Chondrocyte (in vitro differentiated cells): ENCODE measurements at regions not wholly inside any gene's neighbourhood (a gene's known extent, or its start where the extent isn't known, plus 50 kb on each side); places are given as distances from the start of the nearest gene placed in this dataset.

Source experiments
- DNase-seq: peaks from one replicate; pipeline ENCODE4 v3.0.0; 2021; ENCODE audit warnings: mixed read lengths, low spot score
- H3K27ac Mint-ChIP-seq: one replicate; pipeline ENCODE4 v1.8.0; 2021; ENCODE audit warnings: mild to moderate bottlenecking, moderate library complexity, mixed read lengths; ENCODE audit not compliant: unreplicated experiment
- H3K27me3 Mint-ChIP-seq: 2 replicates; pipeline ENCODE4 v1.8.0; 2021; ENCODE audit warnings: low read depth, mixed read lengths
- H3K36me3 Mint-ChIP-seq: 2 replicates; pipeline ENCODE4 v1.8.0; 2021; ENCODE audit warnings: low read depth, mixed read lengths
- H3K4me1 Mint-ChIP-seq: 2 replicates; pipeline ENCODE4 v1.8.0; 2021; ENCODE audit warnings: low read depth, mild to moderate bottlenecking, mixed read lengths
- H3K4me3 Mint-ChIP-seq: one replicate; pipeline ENCODE4 v1.8.0; 2021; ENCODE audit warnings: mild to moderate bottlenecking, moderate library complexity, mixed read lengths; ENCODE audit not compliant: unreplicated experiment
- H3K9me3 Mint-ChIP-seq: 2 replicates; pipeline ENCODE4 v1.8.0; 2021; ENCODE audit warnings: low read depth, mixed read lengths
- CTCF ChIP-seq: fragments of 200-600 bp; sonication (generic); IDR thresholded peaks from 2 replicates; pipeline ENCODE4 v1.5.0; 2021; ENCODE audit warnings: antibody characterized with exemption, mild to moderate bottlenecking, moderate library complexity

GRCh38 chr2:129229196-129229595, 750.3 kb upstream of the RAB6C start:
- Mint-ChIP-seq H3K27me3 (peaks cover 10% of the 10 kb centered on the region), H3K36me3 (no peaks in the 10 kb centered on the region), H3K4me3 (no peak overlapping the region), H3K4me1 (no peaks in the 10 kb centered on the region), H3K27ac (no peak overlapping the region), H3K9me3 (no peaks in the 10 kb centered on the region)
- no peak for DNase-seq
- no peak for TF ChIP-seq CTCF

- H3K27me3 Mint-ChIP-seq = peaks cover 10% of the 10 kb centered on the region
- no peak overlapping the region for H3K4me3 Mint-ChIP-seq
- no peak for TF ChIP-seq CTCF
- H3K36me3 Mint-ChIP-seq = no peaks in the 10 kb centered on the region
- no peaks in the 10 kb centered on the region for H3K9me3 Mint-ChIP-seq
- DNase-seq = no peak
- H3K27ac Mint-ChIP-seq = no peak overlapping the region
- H3K4me1 Mint-ChIP-seq = no peaks in the 10 kb centered on the region
Measured at GRCh38 chr2:129229830-129230441, 749.5 kb upstream of the RAB6C start.

GRCh38 chr2:129231924-129232323, 747.5 kb upstream of the RAB6C start:
- Mint-ChIP-seq H3K36me3 (no peaks in the 10 kb centered on the region), H3K9me3 (peaks cover 3% of the 10 kb centered on the region), H3K4me3 (no peak overlapping the region), H3K4me1 (no peaks in the 10 kb centered on the region), H3K27ac (no peak overlapping the region), H3K27me3 (peaks cover 4% of the 10 kb centered on the region)
- no peak for DNase-seq
- no peak for TF ChIP-seq CTCF

GRCh38 chr2:129233166-129233565, 746.3 kb upstream of the RAB6C start:
- DNase-seq = no peak
- H3K4me1 Mint-ChIP-seq = no peaks in the 10 kb centered on the region
- H3K27ac Mint-ChIP-seq = no peak overlapping the region
- no peak for TF ChIP-seq CTCF
- H3K4me3 Mint-ChIP-seq = no peak overlapping the region
- H3K27me3 Mint-ChIP-seq = peaks cover 2% of the 10 kb centered on the region
- H3K36me3 Mint-ChIP-seq = no peaks in the 10 kb centered on the region
- peaks cover 3% of the 10 kb centered on the region for H3K9me3 Mint-ChIP-seq

GRCh38 chr2:129233751-129234406, 745.6 kb upstream of the RAB6C start:
- no peak for DNase-seq
- Mint-ChIP-seq H3K36me3 (no peaks in the 10 kb centered on the region), H3K9me3 (peaks cover 3% of the 10 kb centered on the region), H3K4me1 (no peaks in the 10 kb centered on the region), H3K27me3 (peaks cover 2% of the 10 kb centered on the region), H3K4me3 (no peak overlapping the region), H3K27ac (no peak overlapping the region)
- peak; percentile 47 for TF ChIP-seq CTCF
